NCI-H510A treated with DMSO at 0.1 percent for 48 hours (cell line): ENCODE measurements at regions not wholly inside any gene's neighbourhood (a gene's known extent, or its start where the extent isn't known, plus 50 kb on each side); places are given as distances from the start of the nearest gene placed in this dataset.

ENCODE experiments used
- DNase-seq: peaks from one replicate; lab custom pipeline; 2025; lab: John Stamatoyannopoulos, UW

GRCh38 chr11:33412241-33412640 is 155.1 kb downstream of the HIPK3 start:
- no peak for DNase-seq

- DNase-seq: no peak
Observed at GRCh38 chr11:33411751-33412150, 154.6 kb downstream of the HIPK3 start.

GRCh38 chr11:33410086-33410765 is 153.0 kb downstream of the HIPK3 start:
- no peak for DNase-seq
